GM21515 (cell line): ENCODE measurements at regions not wholly inside any gene's neighbourhood (a gene's known extent, or its start where the extent isn't known, plus 50 kb on each side); places are given as distances from the start of the nearest gene placed in this dataset.

ENCODE experiments used
- ATAC-seq: cut with Tn5 transposase; IDR thresholded peaks from one replicate; pipeline ENCODE4 v1.9.1; 2021; ENCODE audit not compliant: unreplicated experiment

- ATAC-seq = no peak
These were observed 261.0 kb downstream of the STK31 start for GRCh38 chr7:23971031-23971430.

- no peak for ATAC-seq
These were observed 262.0 kb downstream of the STK31 start for GRCh38 chr7:23972057-23972456.

- no peak for ATAC-seq
These were observed 263.2 kb downstream of the STK31 start for GRCh38 chr7:23973264-23973663.

GRCh38 chr7:23980081-23980480 is 270.1 kb downstream of the STK31 start:
- ATAC-seq = no peak

GRCh38 chr7:23981314-23981713 is 271.3 kb downstream of the STK31 start:
- no peak for ATAC-seq

- ATAC-seq = no peak
These were observed 271.7 kb downstream of the STK31 start for GRCh38 chr7:23981758-23982157.

- no peak for ATAC-seq
These were observed 278.5 kb upstream of the NPY start for GRCh38 chr7:24005517-24005916.

GRCh38 chr7:24010495-24010894 is 273.5 kb upstream of the NPY start:
- ATAC-seq = no peak

GRCh38 chr7:24017519-24017918 is 266.5 kb upstream of the NPY start:
- ATAC-seq = no peak

- ATAC-seq = no peak
These were observed 265.7 kb upstream of the NPY start for GRCh38 chr7:24018331-24018730.

GRCh38 chr7:24019841-24020240 is 264.1 kb upstream of the NPY start:
- ATAC-seq = no peak

GRCh38 chr7:24024276-24025068 is 259.5 kb upstream of the NPY start:
- ATAC-seq = no peak

- ATAC-seq = no peak
These were observed 258.9 kb upstream of the NPY start for GRCh38 chr7:24025094-24025493.

- no peak for ATAC-seq
These were observed 258.2 kb upstream of the NPY start for GRCh38 chr7:24025765-24026164.

- no peak for ATAC-seq
These were observed 257.6 kb upstream of the NPY start for GRCh38 chr7:24026351-24026750.

GRCh38 chr7:24029068-24029467 is 254.9 kb upstream of the NPY start:
- no peak for ATAC-seq

- ATAC-seq = no peak
These were observed 249.7 kb upstream of the NPY start for GRCh38 chr7:24034251-24034650.

- no peak for ATAC-seq
These were observed 248.5 kb upstream of the NPY start for GRCh38 chr7:24035366-24036032.

- ATAC-seq = no peak
These were observed 248.0 kb upstream of the NPY start for GRCh38 chr7:24036033-24036412.

- no peak for ATAC-seq
These were observed 245.0 kb upstream of the NPY start for GRCh38 chr7:24038993-24039392.

- no peak for ATAC-seq
These were observed 243.9 kb upstream of the NPY start for GRCh38 chr7:24039991-24040624.

- ATAC-seq = no peak
These were observed 242.0 kb upstream of the NPY start for GRCh38 chr7:24042028-24042427.
